ENCODE measurements at regions not wholly inside any gene's neighbourhood (a gene's known extent, or its start where the extent isn't known, plus 50 kb on each side); places are given as distances from the start of the nearest gene placed in this dataset.

DNA sequence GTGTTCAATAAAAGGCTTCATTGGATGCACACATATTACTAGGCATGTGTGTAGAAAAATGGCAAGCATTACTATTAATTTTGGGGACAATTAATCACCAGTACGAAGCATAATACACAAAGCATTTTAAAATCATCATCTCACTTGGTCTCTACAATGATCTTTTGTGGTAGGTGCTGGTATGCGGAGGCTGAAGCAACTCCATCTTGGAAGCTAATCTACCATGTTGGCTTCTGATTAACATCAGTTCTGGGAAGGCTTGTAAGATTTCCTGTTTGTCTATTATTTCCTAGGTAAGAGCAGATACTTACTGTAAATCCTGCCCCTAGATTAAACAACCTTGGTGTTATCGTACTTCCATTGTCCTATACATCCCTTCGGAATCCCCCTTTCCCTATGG, 121.7 kb upstream of the RUNX1 start:
- ChIA-PET POLR2A (no interaction called here), CTCF (interaction anchor here (1.1 kb wide), 1 partner anchor 10 kb away, joined by 3 read pairs; no protein-coding TSS in a partner anchor)
- peaks cover 2 to 5% of the 10 kb centered on the region in 2 experiments for H3K27me3 ChIP-seq (ENCODE audit: control insufficient read depth in 2 of 2, insufficient read depth in 2 of 2, low read length in 2 of 2)
- H4K20me1 ChIP-seq (replicated peaks; ENCODE audit: control insufficient read depth, extremely low read depth, insufficient read depth, low read length) = no peaks in the 10 kb centered on the region
- no peak for FAIRE-seq
- H3K9ac ChIP-seq (replicated peaks; ENCODE audit: extremely low read depth, insufficient read depth, low read length) = no peak overlapping the region
- intact Hi-C loops (cut with micrococcal nuclease) = no loop called here
- H2AFZ ChIP-seq (ENCODE audit: low read depth, low read length) = no peak overlapping the region
- no peaks in the 10 kb centered on the region for H3K9me3 ChIP-seq (replicated peaks; ENCODE audit: control insufficient read depth, insufficient read depth, low read length)
- no peak for DNase-seq (ENCODE audit: low read depth, low spot score)
- H3K4me3 ChIP-seq (replicated peaks in 1 of 3; ENCODE audit: insufficient read depth in 1 of 3, low read depth in 1 of 3, low read length in 3 of 3) = no peak overlapping the region
- no peak overlapping the region for H3K27ac ChIP-seq (ENCODE audit: insufficient read depth, low read depth, low read length)
- dilution Hi-C loops (cut with MboI; ENCODE audit: extremely low pct_ligation_motif_present, low sequenced_read_pairs) = no loop called here
- no peaks in the 10 kb centered on the region for H3K9me1 ChIP-seq (replicated peaks; ENCODE audit: control insufficient read depth, extremely low read depth, insufficient read depth, low read length)
- H3K79me2 ChIP-seq (ENCODE audit: control insufficient read depth, insufficient read depth, low read length) = no peaks in the 10 kb centered on the region
- no peak for TF ChIP-seq EZH2 (IDR thresholded peaks at IDR 0.05; ENCODE audit: borderline replicate concordance, low read depth, low read length, severe bottlenecking)
- TF ChIP-seq, protein P1, sequence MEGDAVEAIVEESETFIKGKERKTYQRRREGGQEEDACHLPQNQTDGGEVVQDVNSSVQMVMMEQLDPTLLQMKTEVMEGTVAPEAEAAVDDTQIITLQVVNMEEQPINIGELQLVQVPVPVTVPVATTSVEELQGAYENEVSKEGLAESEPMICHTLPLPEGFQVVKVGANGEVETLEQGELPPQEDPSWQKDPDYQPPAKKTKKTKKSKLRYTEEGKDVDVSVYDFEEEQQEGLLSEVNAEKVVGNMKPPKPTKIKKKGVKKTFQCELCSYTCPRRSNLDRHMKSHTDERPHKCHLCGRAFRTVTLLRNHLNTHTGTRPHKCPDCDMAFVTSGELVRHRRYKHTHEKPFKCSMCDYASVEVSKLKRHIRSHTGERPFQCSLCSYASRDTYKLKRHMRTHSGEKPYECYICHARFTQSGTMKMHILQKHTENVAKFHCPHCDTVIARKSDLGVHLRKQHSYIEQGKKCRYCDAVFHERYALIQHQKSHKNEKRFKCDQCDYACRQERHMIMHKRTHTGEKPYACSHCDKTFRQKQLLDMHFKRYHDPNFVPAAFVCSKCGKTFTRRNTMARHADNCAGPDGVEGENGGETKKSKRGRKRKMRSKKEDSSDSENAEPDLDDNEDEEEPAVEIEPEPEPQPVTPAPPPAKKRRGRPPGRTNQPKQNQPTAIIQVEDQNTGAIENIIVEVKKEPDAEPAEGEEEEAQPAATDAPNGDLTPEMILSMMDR (IDR thresholded peaks at IDR 0.05; ENCODE audit: extremely low read depth in 1 of 2, insufficient read depth in 1 of 2, low read depth in 1 of 2, low read length in 2 of 2) = no peak
- no peak for TF ChIP-seq FOS (IDR thresholded peaks at IDR 0.05; ENCODE audit: borderline replicate concordance, insufficient read depth, low read length)
- TF ChIP-seq POLR2AphosphoS5 (IDR thresholded peaks at IDR 0.05; ENCODE audit: insufficient read depth, low read depth, low read length) = no peak
- TF ChIP-seq MYC (IDR thresholded peaks at IDR 0.05; ENCODE audit: low read depth, low read length) = no peak
- H3K4me2 ChIP-seq (ENCODE audit: insufficient read depth, low read length) = no peak overlapping the region
- no TSS peak for BruUV-seq (replicated peaks)
- H3K4me1 ChIP-seq (ENCODE audit: control insufficient read depth, extremely low read depth, insufficient read depth, low read length) = no peaks in the 10 kb centered on the region
- H3K36me3 ChIP-seq (ENCODE audit: control insufficient read depth in 2 of 2, extremely low read depth in 1 of 2, insufficient read depth in 2 of 2, low read length in 2 of 2) = no peaks in the 10 kb centered on the region

DNA sequence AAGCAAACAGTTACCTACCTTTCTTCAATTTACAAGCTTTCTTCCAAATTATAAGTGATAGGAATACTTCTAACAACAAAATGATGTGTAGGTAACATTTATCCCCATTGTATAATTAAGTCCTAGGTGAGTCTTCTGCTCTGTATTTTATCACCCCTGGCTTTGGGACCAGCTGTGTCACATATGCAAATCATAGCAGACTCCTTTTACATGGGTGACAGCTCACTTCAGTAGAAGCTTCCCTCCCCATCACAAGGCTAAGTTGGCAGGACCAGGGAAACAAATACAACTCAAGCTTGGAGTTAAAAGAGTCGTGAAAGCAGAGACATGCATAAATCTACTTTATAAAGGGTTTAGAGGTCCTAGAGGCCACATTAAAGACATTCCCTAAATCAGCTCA, 121.1 kb upstream of the RUNX1 start:
- H3K79me2 ChIP-seq (ENCODE audit: control insufficient read depth, insufficient read depth, low read length) = no peaks in the 10 kb centered on the region
- H3K27ac ChIP-seq (ENCODE audit: insufficient read depth, low read depth, low read length) = no peak overlapping the region
- H3K9ac ChIP-seq (replicated peaks; ENCODE audit: extremely low read depth, insufficient read depth, low read length) = no peak overlapping the region
- H3K4me2 ChIP-seq (ENCODE audit: insufficient read depth, low read length) = no peak overlapping the region
- H3K9me1 ChIP-seq (replicated peaks; ENCODE audit: control insufficient read depth, extremely low read depth, insufficient read depth, low read length) = no peaks in the 10 kb centered on the region
- H3K36me3 ChIP-seq (ENCODE audit: control insufficient read depth in 2 of 2, extremely low read depth in 1 of 2, insufficient read depth in 2 of 2, low read length in 2 of 2) = no peaks in the 10 kb centered on the region
- FAIRE-seq (no peak), DNase-seq (ENCODE audit: low read depth, low spot score) (no peak)
- TF ChIP-seq FOS (IDR thresholded peaks at IDR 0.05; ENCODE audit: borderline replicate concordance, insufficient read depth, low read length) (no peak), POLR2A (IDR thresholded peaks at IDR 0.05; ENCODE audit: low read depth, low read length) (no peak), POLR2AphosphoS5 (IDR thresholded peaks at IDR 0.05; ENCODE audit: insufficient read depth, low read depth, low read length) (no peak), MYC (IDR thresholded peaks at IDR 0.05; ENCODE audit: low read depth, low read length) (no peak), JUN (IDR thresholded peaks at IDR 0.05; ENCODE audit: borderline replicate concordance, insufficient read depth, insufficient read length, low read depth) (no peak), EZH2 (IDR thresholded peaks at IDR 0.05; ENCODE audit: borderline replicate concordance, low read depth, low read length, severe bottlenecking) (no peak), GATA2 (IDR thresholded peaks at IDR 0.05; ENCODE audit: insufficient read depth, insufficient read length, low read depth, low read length) (no peak)
- TF ChIP-seq, protein P1 (IDR thresholded peaks at IDR 0.05; ENCODE audit: extremely low read depth in 1 of 2, insufficient read depth in 1 of 2, low read depth in 1 of 2, low read length in 2 of 2) = no peak
- TF ChIP-seq, protein P2, sequence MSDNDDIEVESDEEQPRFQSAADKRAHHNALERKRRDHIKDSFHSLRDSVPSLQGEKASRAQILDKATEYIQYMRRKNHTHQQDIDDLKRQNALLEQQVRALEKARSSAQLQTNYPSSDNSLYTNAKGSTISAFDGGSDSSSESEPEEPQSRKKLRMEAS (IDR thresholded peaks at IDR 0.05; ENCODE audit: insufficient read depth, insufficient read length) = no peak
- H4K20me1 ChIP-seq (replicated peaks; ENCODE audit: control insufficient read depth, extremely low read depth, insufficient read depth, low read length) = no peaks in the 10 kb centered on the region
- peaks cover 2 to 5% of the 10 kb centered on the region in 2 experiments for H3K27me3 ChIP-seq (ENCODE audit: control insufficient read depth in 2 of 2, insufficient read depth in 2 of 2, low read length in 2 of 2)
- ChIA-PET POLR2A (no interaction called here), CTCF (interaction anchor here (1.1 kb wide), 1 partner anchor 10 kb away, joined by 3 read pairs; no protein-coding TSS in a partner anchor)
- H3K4me3 ChIP-seq (replicated peaks in 1 of 3; ENCODE audit: insufficient read depth in 1 of 3, low read depth in 1 of 3, low read length in 3 of 3) = no peak overlapping the region
- intact Hi-C loops (cut with micrococcal nuclease) = no loop called here
- H3K4me1 ChIP-seq (ENCODE audit: control insufficient read depth, extremely low read depth, insufficient read depth, low read length) = no peaks in the 10 kb centered on the region
- dilution Hi-C loops (cut with MboI; ENCODE audit: extremely low pct_ligation_motif_present, low sequenced_read_pairs) = no loop called here
- H2AFZ ChIP-seq (ENCODE audit: low read depth, low read length) = no peak overlapping the region
- H3K9me3 ChIP-seq (replicated peaks; ENCODE audit: control insufficient read depth, insufficient read depth, low read length) = no peaks in the 10 kb centered on the region
- BruUV-seq (replicated peaks) = no TSS peak

All from endothelial cell of umbilical vein (primary cell).